Esophagus muscularis mucosa (tissue), 3 donors: ENCODE measurements at regions not wholly inside any gene's neighbourhood (a gene's known extent, or its start where the extent isn't known, plus 50 kb on each side); places are given as distances from the start of the nearest gene placed in this dataset.

Source experiments
- EP300 ChIP-seq: sonication (generic); formaldehyde crosslinking; IDR thresholded peaks from one replicate; pipeline ENCODE4 v1.6.1; 2017; ENCODE audit warnings: antibody characterized with exemption
- TF ChIP-seq, protein P1 (sequence below), 3 experiments: fragments of 200-600 bp in 2 of 3; fragments of 450-650 bp in 1 of 3; sonication (generic) in 2 of 3; IDR thresholded peaks; one replicate each; pipeline ENCODE4 v1.5.1; 2017 to 2019; ENCODE audit warnings: antibody characterized with exemption in 3 of 3, mild to moderate bottlenecking in 2 of 3, moderate library complexity in 1 of 3

DNA sequence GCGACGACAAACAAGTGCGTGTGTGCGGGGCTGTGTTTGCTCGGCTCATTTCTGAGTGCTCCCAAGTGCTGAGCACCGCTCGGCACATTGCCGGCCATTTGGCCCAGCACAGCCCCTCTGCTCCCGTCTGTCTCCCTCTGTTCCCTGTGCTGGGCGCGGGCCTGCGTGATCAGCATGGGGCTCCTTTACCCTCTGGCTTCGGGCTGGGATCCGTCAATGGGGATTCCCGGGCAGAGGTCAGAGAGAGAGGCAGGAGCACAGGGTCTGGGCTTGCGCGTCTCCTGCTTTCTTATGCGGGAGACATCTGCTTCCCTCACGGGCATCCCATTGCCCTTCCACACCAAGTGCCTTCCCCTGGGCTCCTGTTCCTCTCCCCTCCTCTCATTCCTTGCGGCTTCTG, 234.0 kb downstream of the ACKR3 start:
- TF ChIP-seq, protein P1, sequence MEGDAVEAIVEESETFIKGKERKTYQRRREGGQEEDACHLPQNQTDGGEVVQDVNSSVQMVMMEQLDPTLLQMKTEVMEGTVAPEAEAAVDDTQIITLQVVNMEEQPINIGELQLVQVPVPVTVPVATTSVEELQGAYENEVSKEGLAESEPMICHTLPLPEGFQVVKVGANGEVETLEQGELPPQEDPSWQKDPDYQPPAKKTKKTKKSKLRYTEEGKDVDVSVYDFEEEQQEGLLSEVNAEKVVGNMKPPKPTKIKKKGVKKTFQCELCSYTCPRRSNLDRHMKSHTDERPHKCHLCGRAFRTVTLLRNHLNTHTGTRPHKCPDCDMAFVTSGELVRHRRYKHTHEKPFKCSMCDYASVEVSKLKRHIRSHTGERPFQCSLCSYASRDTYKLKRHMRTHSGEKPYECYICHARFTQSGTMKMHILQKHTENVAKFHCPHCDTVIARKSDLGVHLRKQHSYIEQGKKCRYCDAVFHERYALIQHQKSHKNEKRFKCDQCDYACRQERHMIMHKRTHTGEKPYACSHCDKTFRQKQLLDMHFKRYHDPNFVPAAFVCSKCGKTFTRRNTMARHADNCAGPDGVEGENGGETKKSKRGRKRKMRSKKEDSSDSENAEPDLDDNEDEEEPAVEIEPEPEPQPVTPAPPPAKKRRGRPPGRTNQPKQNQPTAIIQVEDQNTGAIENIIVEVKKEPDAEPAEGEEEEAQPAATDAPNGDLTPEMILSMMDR (IDR thresholded peaks at IDR 0.05), result no peak
- no peak for TF ChIP-seq EP300
